ENCODE measurements at regions not wholly inside any gene's neighbourhood (a gene's known extent, or its start where the extent isn't known, plus 50 kb on each side); places are given as distances from the start of the nearest gene placed in this dataset.

GRCh38 chr11:109140426-109140825, 281.6 kb upstream of the C11orf87 start:
- no peak overlapping the region for H3K23ac ChIP-seq (ENCODE audit: insufficient read length)
- H2BK120ac ChIP-seq (replicated peaks; ENCODE audit: low read depth, low read length): no peak overlapping the region
- no peak overlapping the region for H3K18ac ChIP-seq (ENCODE audit: extremely low read depth, low read length)
- no peak overlapping the region for H2AK5ac ChIP-seq (ENCODE audit: low read depth, low read length)
- FAIRE-seq (no peak), DNase-seq (ENCODE audit: low read depth in 1 of 2, low spot score in 2 of 2) (no peak)
- H4K5ac ChIP-seq (ENCODE audit: insufficient read length, low read depth, low read length): no peak overlapping the region
- H3K56ac ChIP-seq (replicated peaks; ENCODE audit: insufficient read length, low read depth, low read length): no peak overlapping the region
- no peaks in the 10 kb centered on the region for H3K79me2 ChIP-seq (ENCODE audit: control insufficient read depth in 1 of 2, insufficient read depth in 2 of 2, low read length in 2 of 2)
- H3K36me3 ChIP-seq (ENCODE audit: control insufficient read depth in 2 of 4, insufficient read depth in 4 of 4, low read length in 3 of 4): no peaks in the 10 kb centered on the region
- no peak overlapping the region for H4K91ac ChIP-seq (replicated peaks; ENCODE audit: insufficient read length, low read length)
- H3K4ac ChIP-seq (replicated peaks; ENCODE audit: insufficient read length, low read depth, low read length): no peak overlapping the region
- no peak overlapping the region for H3K27ac ChIP-seq (ENCODE audit: low read depth, low read length)
- no peak overlapping the region for H2BK5ac ChIP-seq (ENCODE audit: low read depth, low read length)
- no peaks in the 10 kb centered on the region for H3K4me1 ChIP-seq (replicated peaks in 1 of 4; ENCODE audit: control insufficient read depth in 3 of 4, insufficient read depth in 4 of 4, low read length in 3 of 4)
- no peaks in the 10 kb centered on the region for H4K20me1 ChIP-seq (replicated peaks in 1 of 2; ENCODE audit: control insufficient read depth in 1 of 2, insufficient read depth in 2 of 2, low read length in 2 of 2)
- no peak overlapping the region for H3K9ac ChIP-seq (replicated peaks in 1 of 4; ENCODE audit: extremely low read depth in 1 of 4, low read depth in 3 of 4, low read length in 3 of 4)
- no peak overlapping the region for H2BK15ac ChIP-seq (ENCODE audit: low read length)
- no peak overlapping the region for H3K4me3 ChIP-seq (ENCODE audit: extremely low read depth in 1 of 4, insufficient read depth in 2 of 4, low read depth in 3 of 4, low read length in 4 of 4)
- no peak overlapping the region for H3K14ac ChIP-seq (ENCODE audit: insufficient read length)
- ChIA-PET CTCF (ENCODE audit: partially characterized antibody) (no interaction called here), POLR2A (ENCODE audit: partially characterized antibody) (no interaction called here)
- H3K79me1 ChIP-seq (ENCODE audit: low read depth, low read length): no peaks in the 10 kb centered on the region
- no peaks in the 10 kb centered on the region; a peak in 1 of 4 replicates for H3K9me3 ChIP-seq (ENCODE audit: insufficient read depth in 2 of 2, low read depth in 1 of 2, low read length in 1 of 2)
- H2BK12ac ChIP-seq (ENCODE audit: low read depth, low read length): no peak overlapping the region
- H3K23me2 ChIP-seq (ENCODE audit: low read depth, low read length): no peaks in the 10 kb centered on the region
- H4K8ac ChIP-seq (ENCODE audit: extremely low read depth, insufficient read depth, low read length): no peak overlapping the region
- H3K4me2 ChIP-seq (ENCODE audit: insufficient read depth in 1 of 2, low read depth in 2 of 2, low read length in 2 of 2): no peak overlapping the region
- H3K27me3 ChIP-seq (replicated peaks in 1 of 4; ENCODE audit: control insufficient read depth in 3 of 4, extremely low read depth in 1 of 4, insufficient read depth in 3 of 4, low read length in 3 of 4): no peaks in the 10 kb centered on the region
- H2AFZ ChIP-seq (ENCODE audit: low read length): peak overlapping the region; percentile 50
- no peak overlapping the region for H2BK20ac ChIP-seq (ENCODE audit: low read length)
- TF ChIP-seq POU5F1 (IDR thresholded peaks at IDR 0.05; ENCODE audit: low read depth, low read length) (no peak), RBBP5 (IDR thresholded peaks at IDR 0.05; ENCODE audit: borderline replicate concordance, low read depth, low read length) (no peak), CBX5 (IDR thresholded peaks at IDR 0.05; ENCODE audit: low read depth, low read length) (no peak), GABPA (IDR thresholded peaks at IDR 0.05; ENCODE audit: borderline replicate concordance, insufficient read depth, low read length) (no peak), SIRT6 (IDR thresholded peaks at IDR 0.05; ENCODE audit: low read length) (no peak), KDM1A (IDR thresholded peaks at IDR 0.05; ENCODE audit: borderline replicate concordance, low read length) (no peak), PHF8 (conservative IDR thresholded peaks at IDR 0.05; ENCODE audit: low read depth, low read length) (no peak)
